BE2C (cell line): ENCODE measurements at regions not wholly inside any gene's neighbourhood (a gene's known extent, or its start where the extent isn't known, plus 50 kb on each side); places are given as distances from the start of the nearest gene placed in this dataset.
"Not testable (repeated sequence)": the region's sequence is repeated elsewhere in the genome, so short reads cannot be mapped to it uniquely, and the experiment has no call there.

Source experiments
- DNase-seq: peaks from one replicate; pipeline ENCODE4 v3.0.0-alpha.2; 2020
- H3K27me3 ChIP-seq: fragments of 250-450 bp; sonication (Bioruptor Pico); 2 replicates; pipeline ENCODE4 v1.5.1; 2020; ENCODE audit warnings: mild to moderate bottlenecking
- H3K36me3 ChIP-seq: fragments of 250-450 bp; sonication (Bioruptor Pico); 2 replicates; pipeline ENCODE4 v1.5.1; 2020; ENCODE audit warnings: mild to moderate bottlenecking
- H3K4me1 ChIP-seq: fragments of 250-450 bp; sonication (Bioruptor Pico); 2 replicates; pipeline ENCODE4 v1.5.1; 2020
- H3K4me3 ChIP-seq: 2 replicates; pipeline ENCODE4 v1.5.1; 2011; ENCODE audit warnings: low read depth, low read length
- H3K9me3 ChIP-seq: fragments of 250-450 bp; sonication (Bioruptor Pico); 2 replicates; pipeline ENCODE4 v1.5.1; 2020
- CTCF ChIP-seq: IDR thresholded peaks from 2 replicates; pipeline ENCODE4 v1.5.1; 2012; ENCODE audit warnings: mild to moderate bottlenecking, low read depth, low read length

GRCh38 chr13:53445686-53446085 lies 417.1 kb downstream of the OLFM4 start:
- no peak for TF ChIP-seq CTCF
- DNase-seq, result no peak

DNA sequence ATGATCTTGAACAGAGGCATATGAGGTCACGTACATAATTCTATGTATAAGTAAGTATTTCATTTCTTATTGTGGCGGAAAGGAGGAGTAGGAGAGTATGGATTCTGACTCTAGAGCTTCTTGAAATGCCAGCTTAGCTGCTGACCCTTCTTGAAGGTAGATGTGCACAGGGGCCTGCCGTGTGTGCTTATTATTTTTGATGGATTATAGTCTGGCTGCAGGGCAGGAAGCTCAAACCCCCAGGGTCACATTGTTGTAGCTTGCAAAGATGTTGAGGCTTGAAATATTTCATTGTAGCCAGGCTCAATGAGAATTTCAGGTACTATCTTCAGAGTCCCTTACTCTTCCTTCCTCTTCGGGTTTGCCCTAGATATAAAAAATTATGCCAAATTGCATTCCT lies 418.8 kb downstream of the OLFM4 start:
- H3K36me3 ChIP-seq, result no peaks in the 10 kb centered on the region
- H3K27me3 ChIP-seq, result no peaks in the 10 kb centered on the region
- no peak overlapping the region for H3K4me3 ChIP-seq
- no peak for TF ChIP-seq CTCF
- no peak for DNase-seq
- H3K4me1 ChIP-seq, result no peaks in the 10 kb centered on the region
- no peaks in the 10 kb centered on the region for H3K9me3 ChIP-seq

More at GRCh38 chr13:53445686-53446085, 417.1 kb downstream of the OLFM4 start:
- Histone ChIP-seq H3K36me3 (no peaks in the 10 kb centered on the region), H3K4me3 (no peak overlapping the region), H3K4me1 (no peaks in the 10 kb centered on the region), H3K9me3 (no peaks in the 10 kb centered on the region), H3K27me3 (no peaks in the 10 kb centered on the region)

- no peaks in the 10 kb centered on the region for H3K27me3 ChIP-seq
- no peak for TF ChIP-seq CTCF
- no peaks in the 10 kb centered on the region for H3K9me3 ChIP-seq
- H3K4me3 ChIP-seq, result no peak overlapping the region
- H3K4me1 ChIP-seq, result no peaks in the 10 kb centered on the region
- DNase-seq, result no peak
- H3K36me3 ChIP-seq, result no peaks in the 10 kb centered on the region
Observed at GRCh38 chr13:53447863-53448262, 419.2 kb downstream of the OLFM4 start.

GRCh38 chr13:53452263-53452808 lies 423.7 kb downstream of the OLFM4 start:
- not testable (repeated sequence) for H3K36me3 ChIP-seq, H3K9me3 ChIP-seq, DNase-seq

GRCh38 chr13:53460796-53461195 lies 432.2 kb downstream of the OLFM4 start:
- no peaks in the 10 kb centered on the region for H3K36me3 ChIP-seq
- H3K4me1 ChIP-seq, result no peaks in the 10 kb centered on the region
- no peak for TF ChIP-seq CTCF
- H3K27me3 ChIP-seq, result no peaks in the 10 kb centered on the region
- H3K4me3 ChIP-seq, result no peak overlapping the region
- no peak for DNase-seq
- no peaks in the 10 kb centered on the region for H3K9me3 ChIP-seq

More at GRCh38 chr13:53452263-53452808, 423.7 kb downstream of the OLFM4 start:
- H3K27me3 ChIP-seq, H3K4me3 ChIP-seq, H3K4me1 ChIP-seq: not testable (repeated sequence)

DNA sequence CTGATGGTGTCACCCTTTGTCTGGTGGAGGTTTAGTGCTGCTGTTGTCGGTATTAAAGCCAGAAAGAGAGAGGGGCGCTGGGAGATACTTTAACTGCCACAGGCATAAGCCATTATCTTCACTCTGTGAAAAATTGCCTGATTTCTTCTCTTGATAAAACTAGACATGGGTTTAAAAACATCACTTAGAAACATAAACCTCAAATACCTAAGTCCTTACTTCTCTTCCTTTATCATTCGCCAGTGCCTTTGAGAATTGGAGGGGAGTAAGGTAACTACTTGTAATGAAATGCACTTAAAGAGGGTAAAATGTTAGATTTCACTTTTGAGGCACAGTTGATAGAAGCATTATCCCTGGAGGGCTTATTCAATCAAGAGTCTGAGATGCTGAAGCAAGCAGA lies 434.5 kb downstream of the OLFM4 start:
- Histone ChIP-seq H3K4me3 (no peak overlapping the region), H3K27me3 (no peaks in the 10 kb centered on the region), H3K4me1 (no peaks in the 10 kb centered on the region), H3K9me3 (no peaks in the 10 kb centered on the region), H3K36me3 (no peaks in the 10 kb centered on the region)
- no peak for TF ChIP-seq CTCF
- no peak for DNase-seq

- no peak for DNase-seq
- H3K9me3 ChIP-seq, result no peaks in the 10 kb centered on the region
- no peaks in the 10 kb centered on the region for H3K4me1 ChIP-seq
- H3K36me3 ChIP-seq, result no peaks in the 10 kb centered on the region
- no peak for TF ChIP-seq CTCF
- no peaks in the 10 kb centered on the region for H3K27me3 ChIP-seq
- no peak overlapping the region for H3K4me3 ChIP-seq
Observed at GRCh38 chr13:53466576-53466975, 438.0 kb downstream of the OLFM4 start.
